Natural killer cell (primary cell): ENCODE measurements at regions not wholly inside any gene's neighbourhood (a gene's known extent, or its start where the extent isn't known, plus 50 kb on each side); places are given as distances from the start of the nearest gene placed in this dataset.

Experiments used
- ATAC-seq, 3 donors: fragments of 150-1000 bp in 2 of 3; fragments of 200-7000 bp in 1 of 3; cut with Tn5 transposase; 1 replicate in 1 of 3; 2 replicates in 2 of 3; pipeline ENCODE4 v1.10.0; 2021; ENCODE audit warnings: mild to moderate bottlenecking in 2 of 3, moderate library complexity in 2 of 3
- DNase-seq, 2 donors: peaks; one replicate each; pipeline versions ENCODE4 v3.0.0 to v3.0.0-alpha.2; 2013 to 2021; ENCODE audit warnings: mixed read lengths in 1 of 2
- H3K27ac ChIP-seq: one replicate; pipeline ENCODE4 v1.5.1; 2013; ENCODE audit warnings: mild to moderate bottlenecking, low read length
- H3K27me3 ChIP-seq: one replicate; pipeline ENCODE4 v1.6.1; 2013; ENCODE audit warnings: low read length; ENCODE audit not compliant: control insufficient read depth, insufficient read depth
- H3K36me3 ChIP-seq: one replicate; pipeline ENCODE4 v1.6.1; 2013; ENCODE audit warnings: low read length; ENCODE audit not compliant: control insufficient read depth, insufficient read depth
- H3K4me1 ChIP-seq: one replicate; pipeline ENCODE4 v1.6.1; 2013; ENCODE audit warnings: low read length; ENCODE audit not compliant: control insufficient read depth, insufficient read depth
- H3K4me3 ChIP-seq: one replicate; pipeline ENCODE4 v1.5.1; 2013; ENCODE audit warnings: low read length
- H3K9me3 ChIP-seq: one replicate; pipeline ENCODE4 v1.6.1; 2013; ENCODE audit warnings: low read length; ENCODE audit not compliant: control insufficient read depth, insufficient read depth
- H3K27ac Mint-ChIP-seq, 2 donors: one replicate each; pipeline ENCODE4 v1.8.0; 2022; ENCODE audit warnings: mild to moderate bottlenecking in 2 of 2, mixed read lengths in 2 of 2, moderate library complexity in 1 of 2
- H3K27me3 Mint-ChIP-seq, 2 donors: one replicate each; pipeline ENCODE4 v1.8.0; 2022; ENCODE audit warnings: low read depth in 2 of 2, mixed read lengths in 2 of 2
- H3K36me3 Mint-ChIP-seq: one replicate; pipeline ENCODE4 v1.8.0; 2022; ENCODE audit warnings: mixed read lengths
- H3K4me1 Mint-ChIP-seq, 2 donors: one replicate each; pipeline ENCODE4 v1.8.0; 2022; ENCODE audit warnings: mixed read lengths in 2 of 2
- H3K4me3 Mint-ChIP-seq: one replicate; pipeline ENCODE4 v1.8.0; 2022; ENCODE audit warnings: mild to moderate bottlenecking, moderate library complexity, mixed read lengths
- H3K9me3 Mint-ChIP-seq, 2 donors: one replicate each; pipeline ENCODE4 v1.8.0; 2022; ENCODE audit warnings: mixed read lengths in 2 of 2
- WGBS: methylation state at CpG from one replicate; pipeline ENCODE4 v1.1.7; 2013; ENCODE audit warnings: missing lambda C conversion rate; ENCODE audit not compliant: insufficient coverage; 5-methylcytosine and 5-hydroxymethylcytosine counted together
- intact Hi-C: fragments of 100-400 bp; cut with micrococcal nuclease; formaldehyde crosslinking; loops from one replicate; pipeline ENCODE4 v1.14.2; 2022
- TF ChIP-seq, protein P1 (sequence below): fragments of 200-600 bp; IDR thresholded peaks from one replicate; pipeline ENCODE4 v1.8.0; 2022; ENCODE audit warnings: antibody characterized with exemption

- no peak overlapping the region for H3K27ac Mint-ChIP-seq
- H3K4me1 ChIP-seq = peaks cover 16% of the 10 kb centered on the region
- TF ChIP-seq, protein P1, sequence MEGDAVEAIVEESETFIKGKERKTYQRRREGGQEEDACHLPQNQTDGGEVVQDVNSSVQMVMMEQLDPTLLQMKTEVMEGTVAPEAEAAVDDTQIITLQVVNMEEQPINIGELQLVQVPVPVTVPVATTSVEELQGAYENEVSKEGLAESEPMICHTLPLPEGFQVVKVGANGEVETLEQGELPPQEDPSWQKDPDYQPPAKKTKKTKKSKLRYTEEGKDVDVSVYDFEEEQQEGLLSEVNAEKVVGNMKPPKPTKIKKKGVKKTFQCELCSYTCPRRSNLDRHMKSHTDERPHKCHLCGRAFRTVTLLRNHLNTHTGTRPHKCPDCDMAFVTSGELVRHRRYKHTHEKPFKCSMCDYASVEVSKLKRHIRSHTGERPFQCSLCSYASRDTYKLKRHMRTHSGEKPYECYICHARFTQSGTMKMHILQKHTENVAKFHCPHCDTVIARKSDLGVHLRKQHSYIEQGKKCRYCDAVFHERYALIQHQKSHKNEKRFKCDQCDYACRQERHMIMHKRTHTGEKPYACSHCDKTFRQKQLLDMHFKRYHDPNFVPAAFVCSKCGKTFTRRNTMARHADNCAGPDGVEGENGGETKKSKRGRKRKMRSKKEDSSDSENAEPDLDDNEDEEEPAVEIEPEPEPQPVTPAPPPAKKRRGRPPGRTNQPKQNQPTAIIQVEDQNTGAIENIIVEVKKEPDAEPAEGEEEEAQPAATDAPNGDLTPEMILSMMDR = no peak
- H3K9me3 ChIP-seq = no peaks in the 10 kb centered on the region
- H3K36me3 ChIP-seq = no peaks in the 10 kb centered on the region
- DNase-seq (no peak), ATAC-seq (no peak)
- H3K4me1 Mint-ChIP-seq = peaks cover 35 to 71% of the 10 kb centered on the region in 2 donors
- H3K27me3 ChIP-seq = no peaks in the 10 kb centered on the region
- no peak overlapping the region for H3K27ac ChIP-seq
- H3K36me3 Mint-ChIP-seq = no peaks in the 10 kb centered on the region
- no peaks in the 10 kb centered on the region for H3K27me3 Mint-ChIP-seq
- 88% methylated on average over 5 of the region's 5 CpGs for WGBS
- no peak overlapping the region for H3K4me3 ChIP-seq
- no peak overlapping the region for H3K4me3 Mint-ChIP-seq
- peaks cover 0 to 2% of the 10 kb centered on the region in 2 donors for H3K9me3 Mint-ChIP-seq
- intact Hi-C loops = loop anchor here (10.0 kb wide), 2 partner anchors 248 to 382 kb away; partner anchors contain the start of gene RNF2
These were observed 109.8 kb upstream of the IVNS1ABP start for GRCh38 chr1:185426848-185427247.

DNA sequence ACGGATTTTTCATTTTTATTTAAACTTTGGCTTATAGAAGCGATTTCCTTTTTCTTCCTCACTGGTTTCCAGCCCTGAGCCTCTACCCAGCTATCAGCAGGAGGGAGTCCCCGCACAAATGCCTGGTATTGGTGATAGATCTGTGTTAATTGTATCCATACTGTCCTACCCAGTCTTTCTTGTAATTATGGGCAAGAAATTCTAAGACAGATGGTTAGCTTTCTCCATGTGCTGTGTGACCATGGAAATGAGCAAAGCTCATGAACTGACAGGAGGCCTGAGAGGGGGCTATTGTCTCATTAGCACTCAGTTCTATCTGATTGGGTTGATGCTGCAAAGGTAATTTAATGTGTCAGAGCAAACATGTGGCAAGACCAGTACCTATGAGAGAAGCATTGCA, 108.1 kb upstream of the IVNS1ABP start:
- no peaks in the 10 kb centered on the region for H3K27me3 Mint-ChIP-seq
- Histone ChIP-seq H3K27me3 (no peaks in the 10 kb centered on the region), H3K4me3 (no peak overlapping the region), H3K9me3 (no peaks in the 10 kb centered on the region), H3K36me3 (no peaks in the 10 kb centered on the region), H3K27ac (no peak overlapping the region), H3K4me1 (peaks cover 25% of the 10 kb centered on the region)
- H3K9me3 Mint-ChIP-seq = peaks cover 0 to 2% of the 10 kb centered on the region in 2 donors
- H3K27ac Mint-ChIP-seq = no peak overlapping the region
- TF ChIP-seq, protein P1 = no peak
- H3K4me1 Mint-ChIP-seq = peaks cover 46 to 78% of the 10 kb centered on the region in 2 donors
- intact Hi-C loops = loop anchor here (10.0 kb wide), 2 partner anchors 250 to 380 kb away; partner anchors contain the start of gene RNF2
- no peak overlapping the region for H3K4me3 Mint-ChIP-seq
- DNase-seq (no peak), ATAC-seq (no peak)
- no CpG with 5 or more reads among the region's 3 CpGs for WGBS
- H3K36me3 Mint-ChIP-seq = no peaks in the 10 kb centered on the region

DNA sequence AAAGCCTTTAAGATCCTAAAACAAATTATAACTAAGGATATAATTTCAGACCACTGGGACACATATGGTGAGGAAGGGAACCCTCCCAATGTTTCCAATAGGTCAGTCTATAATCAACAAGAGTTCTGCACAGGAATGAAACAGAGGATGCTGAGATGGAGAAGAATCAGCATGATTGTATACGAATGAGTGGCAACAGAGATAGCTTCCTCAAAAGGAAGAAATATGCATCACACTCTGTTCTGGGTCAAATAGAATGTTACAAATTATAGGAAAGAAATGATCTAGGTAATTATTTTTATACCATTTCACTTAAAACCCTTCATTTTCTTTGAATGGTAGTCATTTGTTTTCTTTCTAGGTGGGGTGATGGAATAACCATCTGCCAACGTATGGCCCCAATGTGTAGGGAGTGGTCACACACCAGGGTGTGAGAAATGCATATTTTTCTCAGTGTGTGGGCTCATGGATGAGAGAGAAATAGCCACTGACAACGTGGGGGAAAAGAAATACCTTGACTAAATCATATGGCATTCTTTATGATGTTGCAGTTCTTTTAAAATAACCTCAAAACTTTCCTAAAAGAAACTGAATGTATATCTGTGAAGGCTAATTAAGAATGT, 104.6 kb upstream of the IVNS1ABP start:
- no peak for ATAC-seq
- intact Hi-C loops = loop anchor here (1.0 to 10.0 kb wide), 5 partner anchors 19 to 377 kb away; partner anchors contain the start of gene RNF2

More for the DNA sequence above, 104.6 kb upstream of the IVNS1ABP start:
- H3K4me3 Mint-ChIP-seq = peak overlapping the region; percentile 81
- H3K4me1 ChIP-seq = peaks cover 31% of the 10 kb centered on the region
- H3K27ac Mint-ChIP-seq = peak overlapping the region; percentile 84 to 98
- no peak overlapping the region for H3K4me3 ChIP-seq
- no peak for DNase-seq
- H3K36me3 Mint-ChIP-seq = no peaks in the 10 kb centered on the region
- H3K9me3 ChIP-seq = no peaks in the 10 kb centered on the region
- no peaks in the 10 kb centered on the region for H3K27me3 ChIP-seq
- H3K9me3 Mint-ChIP-seq = no peaks in the 10 kb centered on the region
- H3K27ac ChIP-seq = peak overlapping the region; percentile 78
- H3K27me3 Mint-ChIP-seq = no peaks in the 10 kb centered on the region
- no peaks in the 10 kb centered on the region for H3K36me3 ChIP-seq
- TF ChIP-seq, protein P1 = no peak
- peaks cover 66 to 72% of the 10 kb centered on the region in 2 donors for H3K4me1 Mint-ChIP-seq
- WGBS = 45% methylated on average over 1 of the region's 3 CpGs
